GM10248 (cell line): ENCODE measurements at regions not wholly inside any gene's neighbourhood (a gene's known extent, or its start where the extent isn't known, plus 50 kb on each side); places are given as distances from the start of the nearest gene placed in this dataset.

Source experiments
- CTCF ChIA-PET: fragments of 300-600 bp; sonication (Branson Sonifier 250); formaldehyde crosslinking; extraction: SDS; loops from one replicate; lab custom pipeline; 2021; ENCODE audit warnings: antibody characterized with exemption; lab: Yijun Ruan, JAX
- POLR2A ChIA-PET: fragments of 350-650 bp; sonication (Branson Sonifier 250); formaldehyde crosslinking; extraction: SDS; loops from one replicate; lab custom pipeline; 2020; ENCODE audit warnings: antibody characterized with exemption; lab: Yijun Ruan, JAX
- DNase-seq: peaks from one replicate; pipeline ENCODE4 v3.0.0; 2012; ENCODE audit errors: extremely low spot score
- TF ChIP-seq, protein P1 (sequence below): IDR thresholded peaks from 2 replicates; pipeline ENCODE4 v1.5.1; 2012; ENCODE audit warnings: mild to moderate bottlenecking, low read depth; ENCODE audit errors: extremely low read depth, missing control alignments, control extremely low read depth

DNA sequence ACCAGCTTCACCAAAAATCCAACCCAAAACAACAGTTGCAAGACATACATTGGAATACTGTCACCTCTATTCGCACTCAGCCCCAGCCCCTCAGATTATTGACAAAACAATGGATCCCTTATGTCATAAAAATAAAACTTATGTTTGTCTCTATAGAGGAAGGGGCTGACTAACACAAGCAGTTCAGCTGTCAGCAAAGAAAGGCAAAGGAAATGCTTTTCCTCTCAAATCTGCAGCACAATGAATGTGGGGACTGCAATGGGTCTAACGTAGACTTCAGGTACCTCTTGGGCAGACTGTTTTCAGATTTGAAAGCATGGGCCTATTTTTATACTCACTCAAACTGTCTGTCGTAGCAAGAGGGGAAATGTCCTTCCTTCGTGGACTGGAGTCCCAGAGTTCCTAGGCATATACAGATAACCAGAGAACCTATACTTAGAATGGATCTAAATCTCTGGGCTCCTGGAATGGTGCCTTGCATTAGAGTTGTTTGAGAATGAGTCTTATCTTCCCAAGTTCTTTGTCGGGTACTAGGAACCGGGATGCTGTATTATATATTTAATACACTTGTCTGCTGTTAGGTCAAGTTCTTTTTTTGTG, 307.7 kb upstream of the DDX53 start:
- no peak for DNase-seq
- ChIA-PET POLR2A (no interaction called here), CTCF (no interaction called here)
- TF ChIP-seq, protein P1, sequence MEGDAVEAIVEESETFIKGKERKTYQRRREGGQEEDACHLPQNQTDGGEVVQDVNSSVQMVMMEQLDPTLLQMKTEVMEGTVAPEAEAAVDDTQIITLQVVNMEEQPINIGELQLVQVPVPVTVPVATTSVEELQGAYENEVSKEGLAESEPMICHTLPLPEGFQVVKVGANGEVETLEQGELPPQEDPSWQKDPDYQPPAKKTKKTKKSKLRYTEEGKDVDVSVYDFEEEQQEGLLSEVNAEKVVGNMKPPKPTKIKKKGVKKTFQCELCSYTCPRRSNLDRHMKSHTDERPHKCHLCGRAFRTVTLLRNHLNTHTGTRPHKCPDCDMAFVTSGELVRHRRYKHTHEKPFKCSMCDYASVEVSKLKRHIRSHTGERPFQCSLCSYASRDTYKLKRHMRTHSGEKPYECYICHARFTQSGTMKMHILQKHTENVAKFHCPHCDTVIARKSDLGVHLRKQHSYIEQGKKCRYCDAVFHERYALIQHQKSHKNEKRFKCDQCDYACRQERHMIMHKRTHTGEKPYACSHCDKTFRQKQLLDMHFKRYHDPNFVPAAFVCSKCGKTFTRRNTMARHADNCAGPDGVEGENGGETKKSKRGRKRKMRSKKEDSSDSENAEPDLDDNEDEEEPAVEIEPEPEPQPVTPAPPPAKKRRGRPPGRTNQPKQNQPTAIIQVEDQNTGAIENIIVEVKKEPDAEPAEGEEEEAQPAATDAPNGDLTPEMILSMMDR = no peak

DNA sequence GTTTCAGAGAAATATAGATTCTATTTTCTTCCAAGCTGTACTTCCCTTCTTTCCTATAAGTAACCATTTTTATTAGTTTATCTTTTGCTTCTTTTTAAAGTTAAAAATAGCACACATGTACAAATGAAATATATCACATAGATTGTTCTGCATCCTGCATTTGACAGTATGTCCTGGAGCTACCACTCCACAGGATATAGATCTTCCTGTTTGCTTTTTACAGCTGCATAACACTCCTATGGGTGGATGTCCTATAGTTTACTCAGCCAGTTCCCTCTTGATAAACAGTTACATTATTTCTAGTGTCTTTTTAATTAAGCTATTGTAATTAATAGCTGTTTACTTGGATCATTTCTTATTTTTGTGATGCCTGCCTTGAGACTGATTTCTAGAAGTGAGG, 301.6 kb upstream of the DDX53 start:
- TF ChIP-seq, protein P1 = no peak
- ChIA-PET POLR2A (no interaction called here), CTCF (no interaction called here)
- no peak for DNase-seq

DNA sequence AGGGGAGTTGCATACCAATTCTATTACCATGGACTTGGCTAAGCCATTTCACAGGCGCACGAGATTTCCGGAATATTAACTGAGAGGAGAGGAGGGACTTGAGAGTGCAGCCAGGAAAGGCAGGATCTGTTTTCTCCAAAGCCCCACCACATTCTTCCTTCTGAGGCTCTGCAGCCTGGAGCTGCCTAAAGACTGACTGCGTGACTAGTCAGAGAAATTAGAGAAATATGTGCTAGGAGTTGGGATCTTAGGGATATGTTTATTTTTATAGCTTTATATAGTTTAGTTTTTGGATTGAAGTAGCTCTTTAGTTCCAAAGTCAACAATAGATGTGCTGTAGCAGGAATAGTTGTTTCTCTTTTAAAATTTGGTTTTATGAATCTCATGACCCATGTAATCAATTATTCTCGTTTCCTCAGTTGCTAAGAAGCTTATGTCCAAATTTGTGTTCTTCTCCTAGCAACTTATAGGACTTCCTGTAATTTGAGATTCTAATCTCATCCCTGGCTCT, 300.1 kb upstream of the DDX53 start:
- ChIA-PET CTCF (no interaction called here), POLR2A (no interaction called here)
- TF ChIP-seq, protein P1 = no peak
- DNase-seq = no peak

DNA sequence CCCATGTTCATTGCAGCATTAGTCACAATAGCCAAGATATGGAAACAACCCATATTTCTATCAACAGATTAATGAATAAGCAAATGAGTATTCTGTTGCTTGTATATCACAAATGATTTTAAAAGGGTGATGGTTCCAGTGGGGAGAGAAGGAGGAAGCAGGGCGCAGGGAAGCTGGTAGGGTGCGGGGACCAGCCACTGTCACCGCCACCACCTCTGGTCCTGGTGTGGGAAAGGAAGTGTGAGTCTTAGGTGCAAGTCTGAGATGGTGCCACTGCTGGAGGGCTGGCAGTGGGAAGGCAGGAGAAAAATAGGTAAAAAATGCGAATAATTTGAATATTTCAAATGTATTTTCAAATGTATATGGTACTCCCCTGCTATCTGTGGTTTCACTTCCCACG, 286.8 kb upstream of the DDX53 start:
- POLR2A ChIA-PET = no interaction called here

DNA sequence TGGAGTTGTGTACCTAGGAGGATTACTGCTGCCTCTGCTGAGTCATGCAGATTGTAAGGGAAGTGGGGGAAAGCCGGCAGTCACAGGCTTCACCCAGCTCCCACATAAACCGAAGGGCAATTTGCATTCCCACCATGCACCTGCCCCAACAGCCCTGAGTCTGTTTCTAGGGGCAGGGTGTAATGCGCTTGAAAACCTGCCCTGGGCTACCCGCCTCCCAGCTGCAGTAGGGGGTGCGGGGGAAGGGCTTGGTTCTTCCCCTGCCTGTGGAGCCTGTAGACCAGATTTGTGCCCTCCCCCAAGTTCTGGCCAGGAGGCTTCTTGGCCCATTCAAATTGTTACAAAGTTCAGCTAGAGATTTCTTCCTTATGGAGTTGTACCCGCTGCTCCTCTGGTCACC, 269.2 kb upstream of the DDX53 start:
- TF ChIP-seq, protein P1 = no peak
- CTCF ChIA-PET = interaction anchor here (3.1 kb wide), 1 partner anchor 17 kb away, joined by 11 read pairs; no protein-coding TSS in a partner anchor
- POLR2A ChIA-PET = no interaction called here
- DNase-seq = no peak

More for the DNA sequence above, 286.8 kb upstream of the DDX53 start:
- TF ChIP-seq, protein P1 = no peak
- CTCF ChIA-PET = no interaction called here
- no peak for DNase-seq

DNA sequence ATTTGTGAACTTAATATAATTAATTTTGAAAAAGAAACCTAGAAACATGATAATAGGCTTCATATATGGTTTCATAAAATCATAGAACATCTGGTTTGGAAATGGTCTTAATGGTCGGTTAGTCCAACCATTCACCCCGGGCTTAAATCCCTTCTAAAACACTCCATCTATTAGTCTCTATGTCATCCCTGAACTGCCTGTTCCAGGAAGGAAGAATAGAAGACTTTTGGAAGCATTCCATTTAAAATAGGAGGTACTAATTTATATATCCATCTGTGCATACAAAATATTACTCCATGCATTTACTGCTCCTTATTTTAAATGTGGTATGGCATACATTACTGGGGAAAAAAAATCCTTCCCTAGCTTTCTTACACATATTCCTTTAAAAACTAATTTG, 262.2 kb upstream of the DDX53 start:
- TF ChIP-seq, protein P1 = no peak
- ChIA-PET POLR2A (no interaction called here), CTCF (interaction anchor here (4.4 kb wide), 1 partner anchor 10 kb away, joined by 27 read pairs; no protein-coding TSS in a partner anchor)
- DNase-seq = no peak

DNA sequence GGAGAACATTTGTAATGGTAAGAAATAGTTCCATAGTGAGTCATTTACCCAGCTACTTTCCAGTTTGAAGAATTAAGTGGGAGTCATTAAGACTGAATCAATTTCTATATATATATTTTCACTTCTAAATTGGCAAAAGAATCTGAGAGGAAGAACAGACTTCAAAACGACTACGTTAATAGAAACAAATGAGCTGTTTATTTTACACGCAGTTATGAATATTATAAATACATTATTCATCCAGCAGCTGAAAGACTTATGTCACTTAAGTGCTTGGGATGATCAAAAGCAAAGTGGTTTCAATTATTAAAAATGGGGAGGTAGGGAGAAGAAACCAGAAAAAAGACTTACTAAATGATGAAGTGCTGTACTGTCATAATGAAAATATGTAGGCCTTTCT, 260.5 kb upstream of the DDX53 start:
- TF ChIP-seq, protein P1 = no peak
- CTCF ChIA-PET = interaction anchor here (1.3 to 4.4 kb wide), 2 partner anchors 9 to 754 kb away, joined by 3 to 27 read pairs; no protein-coding TSS in a partner anchor

More for the DNA sequence above, 260.5 kb upstream of the DDX53 start:
- no peak for DNase-seq
- POLR2A ChIA-PET = no interaction called here
